ENCODE measurements at regions not wholly inside any gene's neighbourhood (a gene's known extent, or its start where the extent isn't known, plus 50 kb on each side); places are given as distances from the start of the nearest gene placed in this dataset.

- TF ChIP-seq CTCF (IDR thresholded peaks at IDR 0.05; ENCODE audit: insufficient read depth, low read length) (no peak), REST (IDR thresholded peaks at IDR 0.05; ENCODE audit: insufficient replicate concordance, low read depth) (no peak)
These were observed 65.3 kb downstream of the NPY start for GRCh38 chr7:24349339-24349738.
